ENCODE measurements at regions not wholly inside any gene's neighbourhood (a gene's known extent, or its start where the extent isn't known, plus 50 kb on each side); places are given as distances from the start of the nearest gene placed in this dataset.

DNA sequence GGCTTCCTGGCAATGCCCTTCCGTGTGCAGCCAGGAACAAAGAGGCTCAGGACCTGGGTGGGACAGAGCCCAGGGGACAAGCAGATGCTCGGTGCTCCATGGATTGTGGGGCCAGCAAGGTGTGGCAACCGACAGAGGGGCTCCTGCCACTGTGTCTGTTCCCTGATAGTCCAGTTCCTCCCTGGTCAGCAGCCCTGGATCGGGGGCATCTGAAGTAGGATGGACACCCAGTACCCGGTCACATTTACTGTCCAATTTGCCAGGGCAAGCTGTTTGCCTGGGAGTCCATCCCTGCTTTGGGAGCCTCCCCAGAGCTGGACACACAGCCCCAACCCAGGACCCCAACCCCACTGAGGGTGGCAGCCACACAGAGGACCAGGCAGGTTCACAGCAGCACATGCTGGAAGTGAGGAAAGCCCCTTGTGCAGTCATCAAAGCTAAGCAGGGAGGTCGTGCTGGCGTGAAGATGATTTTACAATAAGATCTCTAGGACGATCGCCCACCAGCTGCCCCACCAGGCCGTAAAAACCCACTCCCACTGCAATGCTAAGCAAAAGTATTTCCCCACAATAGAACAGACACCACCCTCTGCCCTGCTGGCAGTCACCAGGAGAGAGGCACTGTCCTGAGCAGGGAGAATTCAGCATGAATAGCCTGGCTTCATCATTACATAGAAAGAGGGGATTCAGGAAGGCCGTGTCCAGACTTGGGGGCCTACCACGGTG, 141.7 kb downstream of the NDUFA10 start:
- TF ChIP-seq, protein P1, sequence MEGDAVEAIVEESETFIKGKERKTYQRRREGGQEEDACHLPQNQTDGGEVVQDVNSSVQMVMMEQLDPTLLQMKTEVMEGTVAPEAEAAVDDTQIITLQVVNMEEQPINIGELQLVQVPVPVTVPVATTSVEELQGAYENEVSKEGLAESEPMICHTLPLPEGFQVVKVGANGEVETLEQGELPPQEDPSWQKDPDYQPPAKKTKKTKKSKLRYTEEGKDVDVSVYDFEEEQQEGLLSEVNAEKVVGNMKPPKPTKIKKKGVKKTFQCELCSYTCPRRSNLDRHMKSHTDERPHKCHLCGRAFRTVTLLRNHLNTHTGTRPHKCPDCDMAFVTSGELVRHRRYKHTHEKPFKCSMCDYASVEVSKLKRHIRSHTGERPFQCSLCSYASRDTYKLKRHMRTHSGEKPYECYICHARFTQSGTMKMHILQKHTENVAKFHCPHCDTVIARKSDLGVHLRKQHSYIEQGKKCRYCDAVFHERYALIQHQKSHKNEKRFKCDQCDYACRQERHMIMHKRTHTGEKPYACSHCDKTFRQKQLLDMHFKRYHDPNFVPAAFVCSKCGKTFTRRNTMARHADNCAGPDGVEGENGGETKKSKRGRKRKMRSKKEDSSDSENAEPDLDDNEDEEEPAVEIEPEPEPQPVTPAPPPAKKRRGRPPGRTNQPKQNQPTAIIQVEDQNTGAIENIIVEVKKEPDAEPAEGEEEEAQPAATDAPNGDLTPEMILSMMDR (IDR thresholded peaks at IDR 0.05) = no peak
- DNase-seq (ENCODE audit: low spot score) = no peak
- no peak for ATAC-seq (ENCODE audit: low FRiP score)

DNA sequence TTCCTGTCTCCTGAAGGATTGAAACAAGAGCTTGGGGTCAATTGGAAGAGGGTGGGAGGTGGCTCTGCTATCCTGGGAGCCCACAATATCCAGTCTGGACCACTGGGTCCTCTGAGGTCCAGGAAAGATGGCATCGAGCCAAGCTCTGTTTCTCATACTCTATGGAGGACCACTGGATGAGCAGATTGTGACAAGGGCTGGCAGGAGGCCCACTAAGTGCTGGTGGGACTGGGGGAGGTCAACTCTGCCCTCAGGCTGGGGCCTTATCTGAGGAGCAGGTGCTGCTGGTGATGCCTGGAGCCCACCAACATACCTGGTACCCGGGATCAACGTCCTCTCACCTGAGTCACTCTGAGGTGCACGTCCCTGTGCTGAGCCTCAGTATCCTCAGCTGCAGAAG, 142.4 kb downstream of the NDUFA10 start:
- no peak for ATAC-seq (ENCODE audit: low FRiP score)
- DNase-seq (ENCODE audit: low spot score) = no peak
- TF ChIP-seq, protein P1 (IDR thresholded peaks at IDR 0.05) = no peak

DNA sequence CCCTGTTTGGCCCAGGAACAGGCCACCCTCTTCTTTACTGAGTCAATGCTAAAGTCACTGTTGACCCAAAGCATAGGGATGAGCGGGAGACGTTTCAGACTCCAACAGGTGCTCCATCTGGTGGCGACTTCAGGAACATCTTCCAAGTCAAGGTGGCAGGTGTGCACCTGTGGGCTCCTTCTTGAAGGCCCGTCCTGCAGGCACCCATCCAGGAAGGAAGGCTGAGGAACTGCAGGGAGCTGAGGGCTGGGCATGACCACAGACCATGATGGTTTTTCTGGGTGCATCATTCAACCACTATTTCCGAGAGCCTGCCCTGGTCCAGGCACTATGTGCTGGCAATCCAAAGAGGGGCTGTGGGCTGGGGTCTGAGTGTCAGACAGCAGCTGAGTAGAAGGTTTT, 142.8 kb downstream of the NDUFA10 start:
- TF ChIP-seq, protein P1 (IDR thresholded peaks at IDR 0.05) = no peak
- peak; percentile 53 for ATAC-seq (ENCODE audit: low FRiP score)
- peak; percentile 51 for DNase-seq (ENCODE audit: low spot score)

DNA sequence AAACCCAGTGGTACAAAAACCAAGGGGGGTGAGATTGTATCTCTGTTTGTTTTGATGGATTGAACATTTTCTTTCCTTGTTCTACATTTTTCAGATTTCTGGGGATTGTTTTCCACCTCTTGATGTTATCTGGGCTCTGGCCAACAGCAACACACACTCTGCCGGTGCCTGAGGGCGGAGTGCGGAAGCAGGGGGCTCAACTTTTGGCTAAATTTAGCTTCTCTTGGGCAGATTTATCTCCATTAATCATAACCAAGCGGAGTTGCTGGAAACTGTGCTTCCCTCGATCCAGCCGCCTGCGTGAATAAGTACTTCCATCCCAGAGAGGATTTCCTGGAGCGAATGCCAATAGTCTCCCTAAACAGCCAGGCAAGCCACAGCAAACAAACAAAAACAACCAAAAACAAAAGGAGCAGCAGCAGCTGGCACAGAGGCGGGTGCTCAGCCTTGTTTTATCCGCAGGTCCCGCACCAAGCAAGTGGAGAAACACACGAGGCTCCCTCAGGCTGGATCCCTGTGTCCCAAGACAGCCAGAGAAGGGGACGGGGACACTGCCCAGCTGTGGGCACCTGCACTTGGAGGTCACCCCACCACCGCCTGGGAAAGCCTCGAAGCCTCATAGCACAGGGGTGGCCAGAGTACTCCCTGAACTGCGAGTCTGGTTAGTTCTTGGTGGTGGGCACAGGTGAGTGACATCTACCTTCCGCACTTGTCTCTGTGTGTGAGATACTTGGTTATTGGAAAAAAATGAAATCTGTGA, 143.4 kb downstream of the NDUFA10 start:
- TF ChIP-seq, protein P1 (IDR thresholded peaks at IDR 0.05) = no peak
- DNase-seq (ENCODE audit: low spot score) = no peak
- peak; percentile 30 for ATAC-seq (ENCODE audit: low FRiP score)

DNA sequence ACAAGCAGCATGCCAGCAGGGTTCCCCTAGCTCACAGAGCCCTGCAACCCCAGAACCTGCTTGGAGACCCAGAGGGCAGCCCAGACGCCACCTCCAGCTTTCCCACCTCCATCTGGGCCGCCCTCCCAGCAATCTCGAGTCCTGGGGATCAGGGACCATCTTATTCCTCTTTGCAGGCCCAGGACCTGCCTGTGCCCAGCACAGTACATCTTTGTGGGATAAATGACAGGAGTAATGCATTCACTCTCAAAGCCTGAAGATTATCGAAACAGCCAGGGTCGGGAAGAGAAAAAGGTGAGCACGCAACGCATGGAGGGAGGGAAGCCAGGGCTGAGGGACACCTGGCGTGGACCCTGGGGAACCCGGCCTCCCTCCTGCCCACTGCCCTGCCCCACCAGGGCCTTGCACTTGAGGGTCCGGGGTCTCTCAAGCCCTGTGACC, 144.1 kb downstream of the NDUFA10 start:
- TF ChIP-seq, protein P1 (IDR thresholded peaks at IDR 0.05) = no peak
- ATAC-seq (ENCODE audit: low FRiP score) (no peak), DNase-seq (ENCODE audit: low spot score) (no peak)

DNA sequence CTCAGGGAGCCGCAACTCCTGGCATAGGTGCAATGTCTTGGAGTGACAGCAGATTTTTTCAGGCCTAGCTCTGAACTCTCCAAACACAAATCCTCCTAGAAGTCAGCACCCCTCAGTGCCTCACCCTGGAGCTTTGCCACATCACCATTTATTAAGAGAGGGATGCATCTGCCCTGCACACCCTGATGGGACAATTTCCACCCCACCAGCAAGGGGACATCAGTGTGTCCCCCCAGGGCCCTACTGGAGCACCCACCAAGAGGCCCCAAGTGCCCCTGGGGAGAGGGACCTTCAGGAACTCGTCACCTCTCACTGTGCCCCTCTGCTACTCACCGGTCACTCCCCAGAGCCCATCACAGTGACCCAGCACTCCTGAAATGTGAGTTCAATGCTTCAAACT, 144.7 kb downstream of the NDUFA10 start:
- DNase-seq (ENCODE audit: low spot score) (no peak), ATAC-seq (ENCODE audit: low FRiP score) (no peak)
- TF ChIP-seq, protein P1 (IDR thresholded peaks at IDR 0.05) = no peak

Data from omental fat pad (tissue), 3 donors.